ENCODE measurements at regions not wholly inside any gene's neighbourhood (a gene's known extent, or its start where the extent isn't known, plus 50 kb on each side); places are given as distances from the start of the nearest gene placed in this dataset.

DNA sequence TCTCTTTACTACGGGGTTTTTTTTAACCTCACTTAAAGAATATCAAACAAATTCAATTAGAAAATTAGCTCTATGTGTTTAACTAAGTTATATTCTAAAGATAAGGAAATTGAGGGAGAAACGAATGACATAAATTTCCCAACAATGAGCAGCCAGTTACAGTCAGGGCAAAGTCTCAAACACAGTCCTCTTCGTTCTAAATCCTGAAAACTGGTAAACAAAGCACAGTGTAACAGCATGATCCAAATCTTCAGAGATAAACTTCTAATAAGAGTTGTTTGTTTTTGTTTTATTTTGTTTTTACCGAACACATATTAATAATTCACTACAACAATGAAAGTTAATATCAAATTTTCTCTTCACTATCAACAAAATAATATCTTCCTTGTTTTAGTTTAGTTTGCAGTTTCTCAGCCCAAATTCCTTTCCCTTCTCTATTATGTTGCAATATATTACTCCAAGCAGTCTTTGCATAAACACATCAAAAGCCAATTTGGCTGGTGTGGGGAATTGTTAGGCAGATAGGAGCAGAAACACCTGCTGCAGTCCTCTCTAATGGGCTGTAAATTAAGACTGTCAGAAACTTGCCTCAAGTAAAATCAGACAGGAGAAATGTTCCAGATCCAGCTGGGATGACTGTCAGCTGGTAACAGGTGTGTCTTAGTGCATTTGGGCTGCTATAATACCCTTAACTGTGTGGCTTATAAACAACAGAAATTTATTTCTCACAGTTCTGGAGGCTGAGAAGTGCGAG lies 106.5 kb upstream of the SGCG start:
- TF ChIP-seq EZH2 (IDR thresholded peaks at IDR 0.05; ENCODE audit: borderline replicate concordance, low read depth, low read length, severe bottlenecking): no peak
- TF ChIP-seq POLR2A (IDR thresholded peaks at IDR 0.05; ENCODE audit: low read depth, low read length): no peak
- TF ChIP-seq, protein P1, sequence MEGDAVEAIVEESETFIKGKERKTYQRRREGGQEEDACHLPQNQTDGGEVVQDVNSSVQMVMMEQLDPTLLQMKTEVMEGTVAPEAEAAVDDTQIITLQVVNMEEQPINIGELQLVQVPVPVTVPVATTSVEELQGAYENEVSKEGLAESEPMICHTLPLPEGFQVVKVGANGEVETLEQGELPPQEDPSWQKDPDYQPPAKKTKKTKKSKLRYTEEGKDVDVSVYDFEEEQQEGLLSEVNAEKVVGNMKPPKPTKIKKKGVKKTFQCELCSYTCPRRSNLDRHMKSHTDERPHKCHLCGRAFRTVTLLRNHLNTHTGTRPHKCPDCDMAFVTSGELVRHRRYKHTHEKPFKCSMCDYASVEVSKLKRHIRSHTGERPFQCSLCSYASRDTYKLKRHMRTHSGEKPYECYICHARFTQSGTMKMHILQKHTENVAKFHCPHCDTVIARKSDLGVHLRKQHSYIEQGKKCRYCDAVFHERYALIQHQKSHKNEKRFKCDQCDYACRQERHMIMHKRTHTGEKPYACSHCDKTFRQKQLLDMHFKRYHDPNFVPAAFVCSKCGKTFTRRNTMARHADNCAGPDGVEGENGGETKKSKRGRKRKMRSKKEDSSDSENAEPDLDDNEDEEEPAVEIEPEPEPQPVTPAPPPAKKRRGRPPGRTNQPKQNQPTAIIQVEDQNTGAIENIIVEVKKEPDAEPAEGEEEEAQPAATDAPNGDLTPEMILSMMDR (IDR thresholded peaks at IDR 0.05; ENCODE audit: extremely low read depth in 1 of 2, insufficient read depth in 1 of 2, low read depth in 1 of 2, low read length in 2 of 2): no peak
- TF ChIP-seq, protein P2, sequence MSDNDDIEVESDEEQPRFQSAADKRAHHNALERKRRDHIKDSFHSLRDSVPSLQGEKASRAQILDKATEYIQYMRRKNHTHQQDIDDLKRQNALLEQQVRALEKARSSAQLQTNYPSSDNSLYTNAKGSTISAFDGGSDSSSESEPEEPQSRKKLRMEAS (IDR thresholded peaks at IDR 0.05; ENCODE audit: insufficient read depth, insufficient read length): no peak
- no peak for TF ChIP-seq FOS (IDR thresholded peaks at IDR 0.05; ENCODE audit: borderline replicate concordance, insufficient read depth, low read length)
- TF ChIP-seq GATA2 (IDR thresholded peaks at IDR 0.05; ENCODE audit: insufficient read depth, insufficient read length, low read depth, low read length): no peak

Measured in endothelial cell of umbilical vein (primary cell).